Breast epithelium (tissue), 3 donors: ENCODE measurements at regions not wholly inside any gene's neighbourhood (a gene's known extent, or its start where the extent isn't known, plus 50 kb on each side); places are given as distances from the start of the nearest gene placed in this dataset.

ENCODE experiments used
- POLR2A ChIP-seq: fragments of 450-650 bp; IDR thresholded peaks from one replicate; pipeline ENCODE4 v1.6.1; 2016; ENCODE audit warnings: antibody characterized with exemption, mild to moderate bottlenecking, moderate library complexity
- TF ChIP-seq, protein P1 (sequence below), 3 donors: fragments of 450-650 bp; IDR thresholded peaks; one replicate each; pipeline ENCODE4 v1.5.1; 2016 to 2017; ENCODE audit warnings: antibody characterized with exemption in 3 of 3, mild to moderate bottlenecking in 3 of 3, moderate library complexity in 3 of 3

DNA sequence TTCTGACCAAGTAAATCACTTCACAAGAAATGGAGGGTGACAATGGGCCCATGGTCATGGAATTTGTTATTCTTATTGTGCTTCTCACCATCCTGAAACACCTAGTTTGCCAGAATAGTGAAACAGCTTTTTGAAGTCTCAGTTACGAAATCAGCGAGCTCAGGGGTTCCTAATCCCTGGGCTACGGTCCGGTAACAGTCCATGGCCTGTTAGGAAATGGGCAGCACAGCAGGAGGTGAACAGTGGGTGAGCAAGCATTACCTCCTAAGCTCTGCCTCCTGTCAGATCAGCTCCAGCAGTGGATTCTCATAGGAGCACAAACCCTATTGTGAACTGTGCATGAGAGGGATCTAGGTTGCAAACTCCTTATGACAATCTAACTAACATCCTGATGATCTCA, 1356.3 kb downstream of the KCNT2 start:
- TF ChIP-seq, protein P1, sequence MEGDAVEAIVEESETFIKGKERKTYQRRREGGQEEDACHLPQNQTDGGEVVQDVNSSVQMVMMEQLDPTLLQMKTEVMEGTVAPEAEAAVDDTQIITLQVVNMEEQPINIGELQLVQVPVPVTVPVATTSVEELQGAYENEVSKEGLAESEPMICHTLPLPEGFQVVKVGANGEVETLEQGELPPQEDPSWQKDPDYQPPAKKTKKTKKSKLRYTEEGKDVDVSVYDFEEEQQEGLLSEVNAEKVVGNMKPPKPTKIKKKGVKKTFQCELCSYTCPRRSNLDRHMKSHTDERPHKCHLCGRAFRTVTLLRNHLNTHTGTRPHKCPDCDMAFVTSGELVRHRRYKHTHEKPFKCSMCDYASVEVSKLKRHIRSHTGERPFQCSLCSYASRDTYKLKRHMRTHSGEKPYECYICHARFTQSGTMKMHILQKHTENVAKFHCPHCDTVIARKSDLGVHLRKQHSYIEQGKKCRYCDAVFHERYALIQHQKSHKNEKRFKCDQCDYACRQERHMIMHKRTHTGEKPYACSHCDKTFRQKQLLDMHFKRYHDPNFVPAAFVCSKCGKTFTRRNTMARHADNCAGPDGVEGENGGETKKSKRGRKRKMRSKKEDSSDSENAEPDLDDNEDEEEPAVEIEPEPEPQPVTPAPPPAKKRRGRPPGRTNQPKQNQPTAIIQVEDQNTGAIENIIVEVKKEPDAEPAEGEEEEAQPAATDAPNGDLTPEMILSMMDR (IDR thresholded peaks at IDR 0.05): no peak
- TF ChIP-seq POLR2A: no peak
